Epidermal melanocyte (primary cell): ENCODE measurements at regions not wholly inside any gene's neighbourhood (a gene's known extent, or its start where the extent isn't known, plus 50 kb on each side); places are given as distances from the start of the nearest gene placed in this dataset.

Experiments
- DNase-seq: peaks from one replicate; pipeline ENCODE4 v3.0.0; 2011; ENCODE audit warnings: low spot score; ENCODE audit not compliant: insufficient read length

GRCh38 chr5:125134216-125135081 lies 388.0 kb upstream of the ZNF608 start:
- DNase-seq: peak; percentile 55

- no peak for DNase-seq
Observed at GRCh38 chr5:125137535-125137934, 391.1 kb upstream of the ZNF608 start.

- no peak for DNase-seq
Observed at GRCh38 chr5:125138266-125138665, 391.8 kb upstream of the ZNF608 start.

DNA sequence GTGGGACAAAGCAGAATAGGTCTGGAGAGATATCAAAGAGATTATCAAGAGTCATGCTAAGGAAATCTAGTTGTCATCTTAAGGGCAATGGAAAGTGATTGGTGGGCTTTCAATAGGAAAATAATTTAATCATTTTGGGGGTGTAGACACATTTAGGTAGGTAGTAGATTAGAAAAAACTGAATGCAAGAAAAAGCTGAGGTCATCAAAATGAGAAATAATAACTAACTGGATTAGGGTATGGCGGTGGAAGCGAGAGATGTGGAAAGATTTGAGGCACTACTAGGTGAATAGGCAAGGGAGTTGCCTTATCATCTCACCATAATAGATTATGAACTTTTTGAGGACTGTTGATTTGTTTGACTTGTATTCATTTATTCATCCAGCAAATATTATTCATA lies 393.2 kb upstream of the ZNF608 start:
- no peak for DNase-seq

GRCh38 chr5:125140220-125140619 lies 393.8 kb upstream of the ZNF608 start:
- no peak for DNase-seq

GRCh38 chr5:125140855-125141254 lies 394.4 kb upstream of the ZNF608 start:
- DNase-seq: no peak

- no peak for DNase-seq
Observed at GRCh38 chr5:125142458-125142857, 396.0 kb upstream of the ZNF608 start.

DNA sequence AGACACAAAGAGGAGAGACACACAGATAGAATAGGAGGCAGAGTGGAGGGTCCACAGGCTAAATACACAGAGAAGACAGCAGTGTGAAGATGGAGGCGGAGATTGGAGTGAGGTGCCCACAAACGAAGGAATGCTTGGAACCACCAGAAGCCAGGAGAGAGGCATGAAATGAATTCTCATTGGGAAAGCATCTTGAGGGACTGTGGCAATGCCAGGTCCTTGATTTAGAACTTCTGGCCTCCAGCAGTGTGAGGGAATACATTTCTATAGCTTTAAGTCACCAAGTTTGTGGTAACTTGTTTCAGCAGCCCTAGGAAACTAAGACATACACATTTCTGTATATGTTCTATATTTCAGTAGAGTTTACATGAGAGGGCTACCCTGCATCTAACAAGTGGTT lies 396.6 kb upstream of the ZNF608 start:
- DNase-seq: no peak

- no peak for DNase-seq
Observed at GRCh38 chr5:125148076-125148475, 401.6 kb upstream of the ZNF608 start.

GRCh38 chr5:125148706-125149105 lies 402.3 kb upstream of the ZNF608 start:
- DNase-seq: no peak

- DNase-seq: no peak
Observed at GRCh38 chr5:125149110-125149509, 402.7 kb upstream of the ZNF608 start.

DNA sequence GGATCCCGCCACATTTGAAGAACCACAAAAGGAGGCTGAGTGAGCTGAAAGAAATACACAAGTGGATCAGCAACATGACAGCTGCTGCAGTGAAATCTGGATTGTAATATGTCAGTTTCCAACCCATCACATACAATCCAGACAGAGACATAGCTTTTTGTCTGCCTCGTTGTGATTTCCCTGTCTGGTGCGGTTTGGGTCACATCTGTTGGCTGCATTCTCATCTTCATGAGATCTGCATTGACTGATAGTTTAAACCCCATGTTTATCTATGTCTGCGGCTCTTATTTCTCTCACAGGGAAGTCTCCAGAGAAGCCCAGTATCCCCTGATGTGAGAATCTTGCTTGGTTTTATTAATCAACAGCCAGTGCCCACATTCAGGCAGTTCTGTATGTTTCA lies 403.1 kb upstream of the ZNF608 start:
- no peak for DNase-seq

GRCh38 chr5:125150041-125150669 lies 403.7 kb upstream of the ZNF608 start:
- DNase-seq: no peak

DNA sequence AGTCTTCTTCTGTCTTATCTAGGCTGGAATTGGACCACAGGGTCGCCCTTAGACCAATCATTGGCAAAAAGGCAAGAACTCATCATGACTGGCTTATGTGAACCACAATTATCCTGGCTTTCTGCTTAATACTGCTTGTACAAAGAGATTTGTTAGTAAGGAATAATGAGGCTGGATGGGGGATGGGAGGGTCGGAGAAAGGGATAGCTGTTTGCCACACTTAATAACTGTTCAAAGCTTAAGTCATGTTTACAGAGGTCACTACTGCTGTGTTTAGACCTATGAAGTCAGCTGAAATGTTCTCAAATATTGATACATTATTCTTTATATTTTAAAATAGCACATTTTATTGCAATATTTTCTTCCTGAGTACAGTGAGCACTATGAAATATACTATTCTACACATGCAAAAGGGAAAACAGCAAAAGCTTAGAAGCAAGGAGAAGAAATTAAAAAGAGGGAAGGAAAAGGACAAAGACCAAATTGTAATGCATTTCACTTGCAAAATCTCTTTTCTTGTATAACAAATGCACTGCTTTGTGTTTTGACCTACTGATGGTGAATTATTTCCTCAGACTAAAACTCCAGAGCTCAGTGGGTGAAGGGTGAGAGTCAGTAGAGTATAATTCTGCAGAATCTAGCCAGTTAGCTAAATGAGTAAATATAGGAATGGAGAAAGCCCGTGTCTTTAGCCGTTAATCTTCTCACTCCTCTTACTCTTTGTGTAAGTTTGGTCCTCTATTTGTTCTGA lies 404.9 kb upstream of the ZNF608 start:
- DNase-seq: no peak

GRCh38 chr5:125152044-125152443 lies 405.6 kb upstream of the ZNF608 start:
- no peak for DNase-seq

DNA sequence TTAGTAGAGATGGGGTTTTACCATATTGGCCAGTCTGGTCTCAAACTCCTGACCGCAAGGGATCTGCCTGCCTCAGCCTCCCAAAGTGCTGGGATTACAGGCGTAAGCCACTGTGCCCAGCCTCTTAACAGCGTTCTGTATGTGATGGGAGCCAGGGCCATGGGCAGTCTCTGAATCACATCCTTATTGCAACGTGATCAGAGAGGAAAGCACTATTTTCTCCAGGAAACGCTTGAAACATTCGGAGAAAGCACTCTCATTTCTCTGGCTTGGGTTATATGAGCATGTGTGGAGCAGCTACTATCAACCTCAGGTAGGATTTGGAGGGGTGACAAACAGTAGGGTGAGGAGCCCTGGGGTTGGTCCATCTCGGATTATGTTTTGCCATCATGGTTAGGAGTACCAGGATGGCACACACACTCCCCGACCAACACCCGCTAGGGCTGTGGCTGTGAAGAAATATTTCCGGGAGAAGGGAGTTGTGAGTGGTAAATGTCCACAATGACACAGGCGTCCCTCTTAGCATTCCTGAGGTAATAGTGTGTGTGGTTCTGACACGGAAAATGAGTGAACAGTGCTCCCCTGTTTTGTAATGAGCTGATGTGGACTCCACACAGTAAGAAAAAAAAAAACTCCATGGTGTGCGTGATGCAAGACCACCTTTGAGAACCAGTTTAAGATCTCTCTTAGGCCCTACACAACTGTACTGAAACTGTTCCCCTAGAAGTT lies 406.2 kb upstream of the ZNF608 start:
- no peak for DNase-seq

- no peak for DNase-seq
Observed at GRCh38 chr5:125153231-125153630, 406.8 kb upstream of the ZNF608 start.

DNA sequence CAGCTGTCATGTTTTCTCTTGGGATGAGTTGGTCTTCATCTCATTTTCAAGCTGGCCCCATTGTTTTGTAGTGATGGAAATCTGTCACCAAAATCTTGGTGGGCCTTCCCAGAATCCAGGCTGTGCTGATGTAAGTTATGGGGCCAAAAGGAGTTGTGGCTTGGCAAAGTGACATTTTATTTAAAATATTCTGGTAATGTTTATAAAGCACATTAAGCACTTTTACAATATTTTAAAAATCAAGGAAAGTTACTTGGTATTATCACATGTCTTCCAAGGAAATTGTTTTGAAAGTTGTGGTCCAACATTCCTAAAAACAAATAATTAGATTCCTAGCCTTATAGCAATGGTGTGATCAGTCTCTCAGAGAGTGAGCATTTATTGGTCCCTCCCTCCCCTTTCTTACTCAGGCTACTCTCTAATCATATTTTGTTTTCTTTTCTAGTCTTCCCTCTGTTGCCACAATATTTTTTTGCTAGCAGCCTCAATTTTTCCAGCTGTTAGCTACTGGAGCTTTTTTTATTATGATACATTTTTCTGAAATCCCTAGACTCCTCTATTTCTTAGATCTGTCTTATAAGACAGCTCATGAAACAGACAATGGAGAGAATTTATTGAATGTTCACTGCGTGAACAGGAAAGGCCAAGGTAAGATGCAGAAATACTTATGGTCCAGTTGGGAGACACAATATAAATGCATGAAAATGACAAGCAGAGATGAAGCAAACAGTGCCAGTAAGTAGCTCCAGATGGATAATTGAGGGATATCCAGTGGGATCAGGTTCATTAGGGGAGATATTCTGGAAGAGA lies 408.1 kb upstream of the ZNF608 start:
- DNase-seq: no peak

DNA sequence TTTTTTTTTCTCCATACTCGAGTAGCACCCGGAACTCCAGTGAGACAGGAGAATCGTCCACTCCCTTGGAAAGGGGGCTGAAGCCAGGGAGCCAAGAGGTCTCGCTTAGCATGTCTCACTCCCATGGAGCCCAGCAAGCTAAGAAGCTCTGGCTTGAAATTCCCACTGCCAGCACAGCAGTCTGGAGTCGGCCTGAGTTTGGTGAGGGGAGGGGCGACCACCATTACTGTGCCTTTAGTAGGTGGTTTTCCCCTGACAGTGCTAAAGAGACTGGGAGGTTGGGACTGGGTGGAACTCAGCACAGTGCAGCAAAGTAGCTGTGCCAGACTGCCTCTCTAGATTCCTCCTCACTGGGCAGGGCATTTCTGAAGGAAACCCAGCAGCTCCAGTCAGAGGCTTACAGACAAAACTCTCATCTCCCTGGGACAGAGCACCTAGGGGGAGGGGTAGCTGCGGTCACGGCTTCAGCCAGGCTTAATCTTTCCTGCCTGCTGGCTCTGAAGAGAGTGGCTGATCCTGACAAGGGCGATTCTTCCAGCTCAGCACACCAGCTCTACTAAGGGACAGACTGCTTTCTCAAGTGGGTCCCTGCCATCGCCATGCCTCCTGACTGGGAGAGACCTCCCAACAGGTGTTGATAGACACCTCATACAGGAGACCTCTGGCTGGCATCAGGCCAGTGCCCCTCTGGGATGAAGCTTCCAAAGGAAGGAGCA lies 414.5 kb upstream of the ZNF608 start:
- DNase-seq: no peak

DNA sequence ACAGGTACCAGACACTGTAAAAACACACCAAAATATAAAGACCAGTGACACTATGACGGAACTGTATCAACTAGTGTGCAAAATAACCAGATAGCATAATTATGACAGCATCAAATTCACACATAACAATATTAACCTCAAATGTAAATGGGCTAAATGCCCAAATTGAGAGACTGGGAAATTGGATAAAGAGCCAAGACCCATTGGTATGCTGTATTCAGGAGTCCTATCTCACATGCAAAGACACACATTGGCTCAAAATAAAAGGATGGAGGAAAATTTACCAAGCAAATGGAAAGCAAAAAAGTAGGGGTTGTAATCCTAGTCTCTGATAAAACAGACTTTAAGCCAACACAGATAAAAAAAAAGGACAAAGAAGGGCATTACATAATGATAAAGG lies 416.3 kb upstream of the ZNF608 start:
- no peak for DNase-seq
